ENCODE measurements at regions not wholly inside any gene's neighbourhood (a gene's known extent, or its start where the extent isn't known, plus 50 kb on each side); places are given as distances from the start of the nearest gene placed in this dataset.

DNA sequence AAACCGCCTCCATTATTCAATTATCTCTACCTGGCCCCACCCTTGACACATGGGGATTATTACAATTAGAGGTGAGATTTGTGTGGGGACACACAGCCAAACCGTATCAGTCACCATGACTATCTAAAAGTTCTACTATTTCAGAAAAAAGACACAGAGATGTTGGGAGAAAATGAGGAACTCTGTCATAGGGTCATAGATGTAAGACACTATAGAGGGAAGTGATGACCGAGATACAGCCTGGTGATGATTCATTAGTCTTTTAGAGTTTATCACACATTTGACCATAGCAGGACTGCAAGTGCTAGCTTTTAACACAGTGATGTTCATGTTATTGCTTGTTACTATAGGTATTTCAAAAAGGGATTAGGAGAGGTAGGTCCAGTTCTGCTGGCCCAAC lies 357.0 kb upstream of the AADAT start:
- no peak for TF ChIP-seq POLR2A (IDR thresholded peaks at IDR 0.05)
- TF ChIP-seq, protein P1, sequence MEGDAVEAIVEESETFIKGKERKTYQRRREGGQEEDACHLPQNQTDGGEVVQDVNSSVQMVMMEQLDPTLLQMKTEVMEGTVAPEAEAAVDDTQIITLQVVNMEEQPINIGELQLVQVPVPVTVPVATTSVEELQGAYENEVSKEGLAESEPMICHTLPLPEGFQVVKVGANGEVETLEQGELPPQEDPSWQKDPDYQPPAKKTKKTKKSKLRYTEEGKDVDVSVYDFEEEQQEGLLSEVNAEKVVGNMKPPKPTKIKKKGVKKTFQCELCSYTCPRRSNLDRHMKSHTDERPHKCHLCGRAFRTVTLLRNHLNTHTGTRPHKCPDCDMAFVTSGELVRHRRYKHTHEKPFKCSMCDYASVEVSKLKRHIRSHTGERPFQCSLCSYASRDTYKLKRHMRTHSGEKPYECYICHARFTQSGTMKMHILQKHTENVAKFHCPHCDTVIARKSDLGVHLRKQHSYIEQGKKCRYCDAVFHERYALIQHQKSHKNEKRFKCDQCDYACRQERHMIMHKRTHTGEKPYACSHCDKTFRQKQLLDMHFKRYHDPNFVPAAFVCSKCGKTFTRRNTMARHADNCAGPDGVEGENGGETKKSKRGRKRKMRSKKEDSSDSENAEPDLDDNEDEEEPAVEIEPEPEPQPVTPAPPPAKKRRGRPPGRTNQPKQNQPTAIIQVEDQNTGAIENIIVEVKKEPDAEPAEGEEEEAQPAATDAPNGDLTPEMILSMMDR (IDR thresholded peaks at IDR 0.05) = no peak

All from testis (tissue), 2 donors.